GM23338 (cell line): ENCODE measurements at regions not wholly inside any gene's neighbourhood (a gene's known extent, or its start where the extent isn't known, plus 50 kb on each side); places are given as distances from the start of the nearest gene placed in this dataset.

Experiments used
- ATAC-seq: fragments of 200-7000 bp; cut with Tn5 transposase; 3 replicates; pipeline ENCODE4 v1.9.1; 2020
- DNase-seq: peaks from one replicate; pipeline ENCODE4 v3.0.0-alpha.2; 2015; ENCODE audit warnings: low spot score
- H2AFZ ChIP-seq: fragments of 200-600 bp; sonication (generic); 2 replicates; pipeline ENCODE4 v1.8.0; 2016; ENCODE audit warnings: antibody characterized with exemption, mild to moderate bottlenecking, moderate library complexity
- H3F3A ChIP-seq: fragments of 200-600 bp; sonication (generic); replicated peaks from 2 replicates; pipeline ENCODE4 v1.8.0; 2017; ENCODE audit warnings: antibody characterized with exemption, mixed run types, low read depth
- H3K27ac ChIP-seq: fragments of 200-600 bp; sonication (generic); 2 replicates; pipeline ENCODE4 v1.6.1; 2016; ENCODE audit warnings: low read depth
- H3K27me3 ChIP-seq: fragments of 200-600 bp; sonication (generic); 2 replicates; pipeline ENCODE4 v1.8.0; 2016; ENCODE audit warnings: mild to moderate bottlenecking, mixed run types, moderate library complexity; ENCODE audit not compliant: insufficient read depth
- H3K36me3 ChIP-seq: fragments of 200-600 bp; sonication (generic); 2 replicates; pipeline ENCODE4 v1.8.0; 2016; ENCODE audit warnings: mild to moderate bottlenecking; ENCODE audit not compliant: insufficient read depth
- H3K4me1 ChIP-seq: fragments of 200-600 bp; sonication (generic); 2 replicates; pipeline ENCODE4 v1.8.0; 2016; ENCODE audit warnings: mild to moderate bottlenecking, moderate library complexity; ENCODE audit not compliant: insufficient read depth
- H3K4me2 ChIP-seq: fragments of 200-600 bp; sonication (generic); 2 replicates; pipeline ENCODE4 v1.7.1; 2017; ENCODE audit warnings: mixed run types
- H3K4me3 ChIP-seq: fragments of 200-600 bp; sonication (generic); 2 replicates; pipeline ENCODE4 v1.6.1; 2016; ENCODE audit warnings: mixed run types
- H3K79me2 ChIP-seq: fragments of 200-600 bp; sonication (generic); replicated peaks from 2 replicates; pipeline ENCODE4 v1.8.0; 2017; ENCODE audit warnings: mild to moderate bottlenecking; ENCODE audit not compliant: insufficient read depth
- H3K9me2 ChIP-seq: fragments of 200-600 bp; sonication (generic); 2 replicates; pipeline ENCODE4 v1.8.0; 2017; ENCODE audit not compliant: insufficient read depth
- H4K20me1 ChIP-seq: fragments of 200-600 bp; sonication (generic); replicated peaks from 2 replicates; pipeline ENCODE4 v1.8.0; 2017; ENCODE audit warnings: mild to moderate bottlenecking; ENCODE audit not compliant: insufficient read depth
- H3K27ac Mint-ChIP-seq: 2 replicates; pipeline ENCODE4 v1.8.0; 2020; ENCODE audit warnings: inconsistent platforms, mild to moderate bottlenecking, moderate library complexity, mixed read lengths
- H3K27me3 Mint-ChIP-seq: 3 replicates; pipeline ENCODE4 v1.8.0; 2022; ENCODE audit warnings: low read depth, mild to moderate bottlenecking, moderate library complexity, mixed read lengths, inconsistent platforms; ENCODE audit not compliant: insufficient read depth, poor library complexity
- H3K36me3 Mint-ChIP-seq: 3 replicates; pipeline ENCODE4 v1.8.0; 2021; ENCODE audit warnings: low read depth, mild to moderate bottlenecking, inconsistent platforms, moderate library complexity, mixed read lengths
- H3K4me1 Mint-ChIP-seq: 3 replicates; pipeline ENCODE4 v1.8.0; 2020; ENCODE audit warnings: mild to moderate bottlenecking, inconsistent platforms, mixed read lengths
- H3K4me3 Mint-ChIP-seq: 3 replicates; pipeline ENCODE4 v1.8.0; 2021; ENCODE audit warnings: moderate library complexity, mild to moderate bottlenecking, inconsistent platforms, mixed read lengths
- H3K9me3 Mint-ChIP-seq: 3 replicates; pipeline ENCODE4 v1.8.0; 2020; ENCODE audit warnings: moderate library complexity, mild to moderate bottlenecking, inconsistent platforms, mixed read lengths
- CREB1 ChIP-seq: fragments of 250-450 bp; sonication (Bioruptor Pico); IDR thresholded peaks from 2 replicates; pipeline ENCODE4 v1.5.0; 2020; ENCODE audit warnings: low read depth, mild to moderate bottlenecking, moderate library complexity
- EZH2 ChIP-seq: fragments of 200-600 bp; sonication (generic); IDR thresholded peaks from one replicate; pipeline ENCODE4 v1.8.0; 2017; ENCODE audit warnings: antibody characterized with exemption, mild to moderate bottlenecking, low read depth; ENCODE audit not compliant: unreplicated experiment
- EZH2phosphoT487 ChIP-seq: fragments of 200-600 bp; sonication (generic); IDR thresholded peaks from one replicate; pipeline ENCODE4 v1.8.1; 2018; ENCODE audit warnings: antibody characterized with exemption; ENCODE audit not compliant: unreplicated experiment
- JUNB ChIP-seq: IDR thresholded peaks from one replicate; pipeline ENCODE4 v1.6.1; 2016; ENCODE audit warnings: antibody characterized with exemption; ENCODE audit not compliant: unreplicated experiment
- POLR2AphosphoS5 ChIP-seq: IDR thresholded peaks from 2 replicates; pipeline ENCODE4 v1.6.1; 2016; ENCODE audit warnings: antibody characterized with exemption, low read depth
- STAT1 ChIP-seq: IDR thresholded peaks from one replicate; pipeline ENCODE4 v1.6.1; 2016; ENCODE audit warnings: antibody characterized with exemption; ENCODE audit not compliant: unreplicated experiment
- ZNF114 ChIP-seq: fragments of 250-450 bp; sonication (Bioruptor Pico); IDR thresholded peaks from 2 replicates; pipeline ENCODE4 v1.5.0; 2020; ENCODE audit warnings: mild to moderate bottlenecking, moderate library complexity
- ZNF331 ChIP-seq: fragments of 250-450 bp; sonication (Bioruptor Pico); IDR thresholded peaks from 2 replicates; pipeline ENCODE4 v1.5.0; 2020; ENCODE audit warnings: low read depth, mild to moderate bottlenecking, moderate library complexity
- ZNF462 ChIP-seq: fragments of 250-450 bp; sonication (Bioruptor Pico); IDR thresholded peaks from 2 replicates; pipeline ENCODE4 v1.5.0; 2020; ENCODE audit warnings: mild to moderate bottlenecking, moderate library complexity
- TF ChIP-seq, protein P1 (sequence below): IDR thresholded peaks from one replicate; pipeline ENCODE4 v1.6.1; 2018; ENCODE audit warnings: antibody characterized with exemption; ENCODE audit not compliant: unreplicated experiment
- TF ChIP-seq, protein P2 (sequence below), 2 experiments: fragments of 200-600 bp in 1 of 2; sonication (generic) in 1 of 2; conservative IDR thresholded peaks; 2 replicates each; pipeline versions ENCODE4 v1.5.1 to v1.6.1; 2016 to 2017; ENCODE audit warnings: antibody characterized with exemption in 2 of 2, low read depth in 2 of 2, mild to moderate bottlenecking in 2 of 2, moderate library complexity in 1 of 2
- TF ChIP-seq, protein P3 (sequence below): IDR thresholded peaks from 2 replicates; pipeline ENCODE4 v1.6.1; 2016; ENCODE audit warnings: antibody characterized with exemption

GRCh38 chr20:22752324-22752723, 168.0 kb upstream of the FOXA2 start (continued):
- TF ChIP-seq ZNF462 (CRISPR knock-in tag) (no peak), EZH2phosphoT487 (no peak), STAT1 (no peak), CREB1 (CRISPR knock-in tag) (no peak), JUNB (no peak), ZNF114 (CRISPR knock-in tag) (no peak)

- DNase-seq, result no peak
- no peaks in the 10 kb centered on the region for H3F3A ChIP-seq
- no peaks in the 10 kb centered on the region for H3K36me3 ChIP-seq
- no peaks in the 10 kb centered on the region for H3K4me1 Mint-ChIP-seq
- no peaks in the 10 kb centered on the region for H4K20me1 ChIP-seq
- no peak overlapping the region for H3K27ac ChIP-seq
- H3K9me2 ChIP-seq, result 0 out of 2 replicates have a peak, but pooled peaks cover 3% of the 10 kb centered on the region
- no peak overlapping the region for H3K4me3 ChIP-seq
- H3K27me3 Mint-ChIP-seq, result peaks cover 3% of the 10 kb centered on the region
- H3K27ac Mint-ChIP-seq, result no peak overlapping the region
- no peaks in the 10 kb centered on the region for H3K27me3 ChIP-seq
- no peak for ATAC-seq
- H3K9me3 Mint-ChIP-seq, result no peaks in the 10 kb centered on the region
- no peak overlapping the region for H3K4me2 ChIP-seq
- no peak overlapping the region for H3K4me3 Mint-ChIP-seq
- H3K4me1 ChIP-seq, result no peaks in the 10 kb centered on the region
- H3K79me2 ChIP-seq, result no peaks in the 10 kb centered on the region
- H3K36me3 Mint-ChIP-seq, result no peaks in the 10 kb centered on the region; the same call in 2 of the 3 replicates
- no peak overlapping the region for H2AFZ ChIP-seq
- TF ChIP-seq EZH2phosphoT487 (no peak), ZNF331 (CRISPR knock-in tag) (no peak), POLR2AphosphoS5 (no peak), ZNF114 (CRISPR knock-in tag) (no peak), EZH2 (no peak), STAT1 (no peak)
- TF ChIP-seq, protein P1, sequence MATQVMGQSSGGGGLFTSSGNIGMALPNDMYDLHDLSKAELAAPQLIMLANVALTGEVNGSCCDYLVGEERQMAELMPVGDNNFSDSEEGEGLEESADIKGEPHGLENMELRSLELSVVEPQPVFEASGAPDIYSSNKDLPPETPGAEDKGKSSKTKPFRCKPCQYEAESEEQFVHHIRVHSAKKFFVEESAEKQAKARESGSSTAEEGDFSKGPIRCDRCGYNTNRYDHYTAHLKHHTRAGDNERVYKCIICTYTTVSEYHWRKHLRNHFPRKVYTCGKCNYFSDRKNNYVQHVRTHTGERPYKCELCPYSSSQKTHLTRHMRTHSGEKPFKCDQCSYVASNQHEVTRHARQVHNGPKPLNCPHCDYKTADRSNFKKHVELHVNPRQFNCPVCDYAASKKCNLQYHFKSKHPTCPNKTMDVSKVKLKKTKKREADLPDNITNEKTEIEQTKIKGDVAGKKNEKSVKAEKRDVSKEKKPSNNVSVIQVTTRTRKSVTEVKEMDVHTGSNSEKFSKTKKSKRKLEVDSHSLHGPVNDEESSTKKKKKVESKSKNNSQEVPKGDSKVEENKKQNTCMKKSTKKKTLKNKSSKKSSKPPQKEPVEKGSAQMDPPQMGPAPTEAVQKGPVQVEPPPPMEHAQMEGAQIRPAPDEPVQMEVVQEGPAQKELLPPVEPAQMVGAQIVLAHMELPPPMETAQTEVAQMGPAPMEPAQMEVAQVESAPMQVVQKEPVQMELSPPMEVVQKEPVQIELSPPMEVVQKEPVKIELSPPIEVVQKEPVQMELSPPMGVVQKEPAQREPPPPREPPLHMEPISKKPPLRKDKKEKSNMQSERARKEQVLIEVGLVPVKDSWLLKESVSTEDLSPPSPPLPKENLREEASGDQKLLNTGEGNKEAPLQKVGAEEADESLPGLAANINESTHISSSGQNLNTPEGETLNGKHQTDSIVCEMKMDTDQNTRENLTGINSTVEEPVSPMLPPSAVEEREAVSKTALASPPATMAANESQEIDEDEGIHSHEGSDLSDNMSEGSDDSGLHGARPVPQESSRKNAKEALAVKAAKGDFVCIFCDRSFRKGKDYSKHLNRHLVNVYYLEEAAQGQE, result no peak
- TF ChIP-seq, protein P2, sequence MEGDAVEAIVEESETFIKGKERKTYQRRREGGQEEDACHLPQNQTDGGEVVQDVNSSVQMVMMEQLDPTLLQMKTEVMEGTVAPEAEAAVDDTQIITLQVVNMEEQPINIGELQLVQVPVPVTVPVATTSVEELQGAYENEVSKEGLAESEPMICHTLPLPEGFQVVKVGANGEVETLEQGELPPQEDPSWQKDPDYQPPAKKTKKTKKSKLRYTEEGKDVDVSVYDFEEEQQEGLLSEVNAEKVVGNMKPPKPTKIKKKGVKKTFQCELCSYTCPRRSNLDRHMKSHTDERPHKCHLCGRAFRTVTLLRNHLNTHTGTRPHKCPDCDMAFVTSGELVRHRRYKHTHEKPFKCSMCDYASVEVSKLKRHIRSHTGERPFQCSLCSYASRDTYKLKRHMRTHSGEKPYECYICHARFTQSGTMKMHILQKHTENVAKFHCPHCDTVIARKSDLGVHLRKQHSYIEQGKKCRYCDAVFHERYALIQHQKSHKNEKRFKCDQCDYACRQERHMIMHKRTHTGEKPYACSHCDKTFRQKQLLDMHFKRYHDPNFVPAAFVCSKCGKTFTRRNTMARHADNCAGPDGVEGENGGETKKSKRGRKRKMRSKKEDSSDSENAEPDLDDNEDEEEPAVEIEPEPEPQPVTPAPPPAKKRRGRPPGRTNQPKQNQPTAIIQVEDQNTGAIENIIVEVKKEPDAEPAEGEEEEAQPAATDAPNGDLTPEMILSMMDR (conservative IDR thresholded peaks at IDR 0.05; ENCODE audit: low read depth in 2 of 2), result no peak
- TF ChIP-seq, protein P3, sequence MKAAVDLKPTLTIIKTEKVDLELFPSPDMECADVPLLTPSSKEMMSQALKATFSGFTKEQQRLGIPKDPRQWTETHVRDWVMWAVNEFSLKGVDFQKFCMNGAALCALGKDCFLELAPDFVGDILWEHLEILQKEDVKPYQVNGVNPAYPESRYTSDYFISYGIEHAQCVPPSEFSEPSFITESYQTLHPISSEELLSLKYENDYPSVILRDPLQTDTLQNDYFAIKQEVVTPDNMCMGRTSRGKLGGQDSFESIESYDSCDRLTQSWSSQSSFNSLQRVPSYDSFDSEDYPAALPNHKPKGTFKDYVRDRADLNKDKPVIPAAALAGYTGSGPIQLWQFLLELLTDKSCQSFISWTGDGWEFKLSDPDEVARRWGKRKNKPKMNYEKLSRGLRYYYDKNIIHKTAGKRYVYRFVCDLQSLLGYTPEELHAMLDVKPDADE, result no peak
Measured at GRCh38 chr20:22757424-22758183, 173.2 kb upstream of the FOXA2 start.
